Fibroblast of lung (primary cell): ENCODE measurements at regions not wholly inside any gene's neighbourhood (a gene's known extent, or its start where the extent isn't known, plus 50 kb on each side); places are given as distances from the start of the nearest gene placed in this dataset.

Source experiments
- DNase-seq, 2 donors: peaks; one replicate each; pipeline versions ENCODE4 v3.0.0 to v3.0.0-alpha.2; 2010; ENCODE audit warnings: low read depth in 2 of 2
- H2AFZ ChIP-seq: 2 replicates; pipeline ENCODE4 v1.5.1; 2012; ENCODE audit warnings: low read length, control low read depth, inconsistent platforms
- H3K27ac ChIP-seq: 2 replicates; pipeline ENCODE4 v1.5.1; 2011; ENCODE audit warnings: low read length, control low read depth; ENCODE audit not compliant: insufficient read depth
- H3K27me3 ChIP-seq: 2 replicates; pipeline ENCODE4 v1.5.1; 2011; ENCODE audit warnings: mild to moderate bottlenecking, low read length; ENCODE audit not compliant: control insufficient read depth, insufficient read depth
- H3K36me3 ChIP-seq: 2 replicates; pipeline ENCODE4 v1.5.1; 2011; ENCODE audit warnings: low read length; ENCODE audit not compliant: control insufficient read depth, insufficient read depth
- H3K4me1 ChIP-seq: 2 replicates; pipeline ENCODE4 v1.5.1; 2011; ENCODE audit warnings: low read length; ENCODE audit not compliant: control insufficient read depth, insufficient read depth; ENCODE audit errors: extremely low read depth
- H3K4me2 ChIP-seq: 2 replicates; pipeline ENCODE4 v1.5.1; 2011; ENCODE audit warnings: low read length, control low read depth; ENCODE audit not compliant: insufficient read depth; ENCODE audit errors: extremely low read depth
- H3K4me3 ChIP-seq, 4 experiments: fragments of 200-600 bp in 1 of 4; sonication (generic) in 1 of 4; replicated peaks in 1 of 4; 2 replicates each; pipeline ENCODE4 v1.5.1; 2011 to 2016; ENCODE audit warnings: low read length in 4 of 4, low read depth in 3 of 4, mild to moderate bottlenecking in 3 of 4, control low read depth in 2 of 4, inconsistent platforms in 1 of 4, mixed read lengths in 1 of 4; ENCODE audit not compliant: insufficient read depth in 1 of 4; ENCODE audit errors: control extremely low read depth in 1 of 4
- H3K79me2 ChIP-seq: 2 replicates; pipeline ENCODE4 v1.5.1; 2012; ENCODE audit warnings: mild to moderate bottlenecking, low read length, inconsistent platforms; ENCODE audit not compliant: control insufficient read depth, insufficient read depth
- H3K9ac ChIP-seq: 2 replicates; pipeline ENCODE4 v1.5.1; 2011; ENCODE audit warnings: mild to moderate bottlenecking, low read length, control low read depth; ENCODE audit not compliant: insufficient read depth
- H3K9me3 ChIP-seq: 2 replicates; pipeline ENCODE4 v1.5.1; 2012; ENCODE audit warnings: low read depth, low read length; ENCODE audit not compliant: control insufficient read depth, insufficient read depth
- H4K20me1 ChIP-seq: 2 replicates; pipeline ENCODE4 v1.5.1; 2011; ENCODE audit warnings: low read length; ENCODE audit not compliant: control insufficient read depth, insufficient read depth; ENCODE audit errors: extremely low read depth
- EZH2 ChIP-seq: IDR thresholded peaks from 2 replicates; pipeline ENCODE4 v1.5.1; 2012; ENCODE audit warnings: low read length, control low read depth, mild to moderate bottlenecking; ENCODE audit errors: missing control alignments
- TF ChIP-seq, protein P1 (sequence below), 2 donors: IDR thresholded peaks in 1 of 2; conservative IDR thresholded peaks in 1 of 2; 1 replicate in 1 of 2; 2 replicates in 1 of 2; pipeline ENCODE4 v1.5.1; 2011 to 2012; ENCODE audit warnings: low read length in 2 of 2, control low read depth in 1 of 2, inconsistent platforms in 1 of 2, low read depth in 1 of 2, mild to moderate bottlenecking in 1 of 2

DNA sequence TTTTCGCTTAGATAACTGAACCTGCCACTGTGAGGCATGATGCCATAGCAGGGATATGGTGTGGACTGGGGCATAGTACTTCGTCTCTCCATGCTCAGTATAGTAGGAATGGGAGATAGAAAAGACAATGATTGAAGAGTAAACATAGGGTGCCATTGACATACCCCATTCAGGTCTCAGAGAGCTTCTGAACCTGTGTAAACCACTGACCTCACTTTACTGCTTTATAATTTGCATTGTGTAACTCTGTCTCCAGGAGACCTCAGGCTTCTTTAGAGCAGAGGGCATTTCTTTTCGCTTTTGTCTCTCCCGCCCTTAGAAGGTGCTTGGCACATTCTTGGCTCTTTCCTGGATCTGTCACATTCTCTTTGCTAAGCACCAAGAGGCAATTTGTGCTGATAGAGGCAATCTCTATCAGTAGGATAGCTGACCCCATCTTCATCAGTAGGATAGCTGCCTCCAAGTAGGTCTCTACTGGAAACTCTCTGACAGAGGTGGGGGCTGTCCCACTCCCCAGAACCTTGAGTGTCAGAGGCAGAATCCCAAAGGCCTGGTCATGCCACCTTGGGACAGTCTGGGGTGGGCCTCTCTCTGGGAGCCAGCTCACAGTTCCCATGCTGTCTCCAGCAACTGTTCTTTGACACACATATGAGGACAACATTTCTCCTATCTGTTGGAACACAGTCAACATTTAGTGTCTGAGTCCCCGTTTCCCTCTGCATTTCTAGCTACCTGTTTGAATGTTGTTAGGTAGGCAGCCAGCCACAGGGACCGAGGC is 181.9 kb downstream of the UTP18 start:
- TF ChIP-seq EZH2, result no peak
- TF ChIP-seq, protein P1, sequence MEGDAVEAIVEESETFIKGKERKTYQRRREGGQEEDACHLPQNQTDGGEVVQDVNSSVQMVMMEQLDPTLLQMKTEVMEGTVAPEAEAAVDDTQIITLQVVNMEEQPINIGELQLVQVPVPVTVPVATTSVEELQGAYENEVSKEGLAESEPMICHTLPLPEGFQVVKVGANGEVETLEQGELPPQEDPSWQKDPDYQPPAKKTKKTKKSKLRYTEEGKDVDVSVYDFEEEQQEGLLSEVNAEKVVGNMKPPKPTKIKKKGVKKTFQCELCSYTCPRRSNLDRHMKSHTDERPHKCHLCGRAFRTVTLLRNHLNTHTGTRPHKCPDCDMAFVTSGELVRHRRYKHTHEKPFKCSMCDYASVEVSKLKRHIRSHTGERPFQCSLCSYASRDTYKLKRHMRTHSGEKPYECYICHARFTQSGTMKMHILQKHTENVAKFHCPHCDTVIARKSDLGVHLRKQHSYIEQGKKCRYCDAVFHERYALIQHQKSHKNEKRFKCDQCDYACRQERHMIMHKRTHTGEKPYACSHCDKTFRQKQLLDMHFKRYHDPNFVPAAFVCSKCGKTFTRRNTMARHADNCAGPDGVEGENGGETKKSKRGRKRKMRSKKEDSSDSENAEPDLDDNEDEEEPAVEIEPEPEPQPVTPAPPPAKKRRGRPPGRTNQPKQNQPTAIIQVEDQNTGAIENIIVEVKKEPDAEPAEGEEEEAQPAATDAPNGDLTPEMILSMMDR (conservative IDR thresholded peaks at IDR 0.05 in 1 of 2, IDR thresholded peaks at IDR 0.05 in 1 of 2; ENCODE audit: low read depth in 1 of 2, low read length in 2 of 2), result no peak
- H3K36me3 ChIP-seq, result no peaks in the 10 kb centered on the region
- H3K79me2 ChIP-seq, result no peaks in the 10 kb centered on the region
- H3K9me3 ChIP-seq, result no peaks in the 10 kb centered on the region
- H3K4me2 ChIP-seq, result no peak overlapping the region
- no peak overlapping the region for H3K4me3 ChIP-seq
- DNase-seq, result no peak
- no peaks in the 10 kb centered on the region for H3K4me1 ChIP-seq
- no peaks in the 10 kb centered on the region for H3K27me3 ChIP-seq
- no peak overlapping the region for H3K27ac ChIP-seq
- no peaks in the 10 kb centered on the region for H4K20me1 ChIP-seq
- H2AFZ ChIP-seq, result no peak overlapping the region
- no peak overlapping the region for H3K9ac ChIP-seq

DNA sequence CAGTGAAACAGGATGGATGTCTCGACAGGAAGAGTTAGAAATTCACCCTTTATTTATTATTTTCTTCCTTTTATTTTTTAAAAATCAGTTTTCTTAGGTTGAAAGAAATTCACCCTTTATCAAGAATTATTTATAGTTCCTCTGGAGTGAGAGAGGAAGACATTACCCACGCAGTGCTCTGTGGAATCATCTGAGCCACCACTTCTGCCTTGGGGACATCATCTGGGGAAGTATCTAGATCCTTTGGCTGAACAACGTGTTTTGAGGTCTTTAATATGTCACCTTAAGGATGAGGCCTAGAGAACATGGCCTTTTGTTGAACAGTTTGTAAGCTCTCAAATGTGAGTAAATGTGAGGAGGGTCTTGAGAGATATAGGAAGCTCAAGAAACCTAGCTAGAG is 183.3 kb downstream of the UTP18 start:
- Histone ChIP-seq H3K27me3 (no peaks in the 10 kb centered on the region), H3K4me2 (no peak overlapping the region), H3K27ac (no peak overlapping the region), H3K9me3 (no peaks in the 10 kb centered on the region), H4K20me1 (no peaks in the 10 kb centered on the region), H2AFZ (no peak overlapping the region), H3K36me3 (no peaks in the 10 kb centered on the region), H3K4me1 (no peaks in the 10 kb centered on the region), H3K4me3 (no peak overlapping the region), H3K9ac (no peak overlapping the region), H3K79me2 (no peaks in the 10 kb centered on the region)
- no peak for DNase-seq
- TF ChIP-seq EZH2, result no peak
- TF ChIP-seq, protein P1 (conservative IDR thresholded peaks at IDR 0.05 in 1 of 2, IDR thresholded peaks at IDR 0.05 in 1 of 2; ENCODE audit: low read depth in 1 of 2, low read length in 2 of 2), result no peak

DNA sequence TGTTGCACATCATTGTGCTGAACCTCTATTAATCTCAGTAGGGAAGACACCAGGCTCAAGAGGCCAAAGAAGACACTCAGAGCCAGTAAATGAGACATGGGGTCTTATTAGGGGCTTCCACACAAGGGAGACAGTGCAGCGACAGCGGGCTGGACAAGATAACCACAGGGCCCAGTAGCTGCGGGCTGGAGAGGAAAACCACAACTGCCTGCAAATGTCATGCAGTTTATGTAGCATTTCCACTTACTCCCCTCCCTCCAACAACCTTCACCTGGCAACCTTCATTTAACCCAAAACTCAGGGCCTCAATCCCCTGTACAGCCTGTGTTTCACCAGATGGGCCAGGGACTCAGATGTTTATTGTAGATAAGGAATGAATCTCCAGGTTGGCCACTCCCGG is 185.6 kb downstream of the UTP18 start:
- Histone ChIP-seq H3K27ac (no peak overlapping the region), H3K4me1 (no peaks in the 10 kb centered on the region), H3K4me2 (no peak overlapping the region), H3K9me3 (no peaks in the 10 kb centered on the region), H3K9ac (no peak overlapping the region), H3K4me3 (no peak overlapping the region), H3K36me3 (no peaks in the 10 kb centered on the region), H3K79me2 (no peaks in the 10 kb centered on the region), H3K27me3 (no peaks in the 10 kb centered on the region), H4K20me1 (no peaks in the 10 kb centered on the region), H2AFZ (no peak overlapping the region)
- TF ChIP-seq, protein P1 (conservative IDR thresholded peaks at IDR 0.05 in 1 of 2, IDR thresholded peaks at IDR 0.05 in 1 of 2; ENCODE audit: low read depth in 1 of 2, low read length in 2 of 2), result no peak
- TF ChIP-seq EZH2, result no peak
- DNase-seq, result no peak
